ENCODE measurements at regions not wholly inside any gene's neighbourhood (a gene's known extent, or its start where the extent isn't known, plus 50 kb on each side); places are given as distances from the start of the nearest gene placed in this dataset.

DNA sequence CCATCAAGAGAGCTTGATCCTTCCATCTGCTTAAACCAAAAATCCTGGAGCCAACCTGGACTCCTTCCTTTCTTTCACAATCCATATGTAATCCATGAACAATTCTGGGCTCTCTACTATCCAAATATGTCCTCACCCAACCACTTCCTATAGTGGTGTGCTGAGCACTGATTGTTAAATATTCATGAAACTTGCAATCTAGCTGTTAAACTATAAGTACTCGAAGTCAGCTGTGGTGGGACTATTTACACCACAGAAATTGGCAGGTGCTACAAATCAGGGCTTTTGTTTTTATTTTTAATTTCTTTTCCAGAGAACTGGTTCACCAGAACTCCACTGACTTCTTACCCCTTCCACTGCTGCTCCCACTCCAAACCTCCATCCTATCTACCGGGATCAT, 57.2 kb upstream of the KCND3 start:
- Histone ChIP-seq H3K9me3 (ENCODE audit: control insufficient read depth in 4 of 4, insufficient read depth in 3 of 4, low read length in 3 of 4) (no peaks in the 10 kb centered on the region), H3K9ac (ENCODE audit: insufficient read depth in 1 of 2, low read length in 2 of 2) (no peak overlapping the region), H3K4me3 (no peak overlapping the region), H3K27ac (ENCODE audit: low read depth in 1 of 2, low read length in 1 of 2) (no peak overlapping the region), H3K27me3 (ENCODE audit: control insufficient read depth in 3 of 3, insufficient read depth in 3 of 3, low read length in 2 of 3) (peaks cover 0 to 3% (median 0%) of the 10 kb centered on the region in 3 donors), H3K36me3 (ENCODE audit: control insufficient read depth in 4 of 4, insufficient read depth in 4 of 4, low read length in 4 of 4) (no peaks in the 10 kb centered on the region), H3K4me1 (ENCODE audit: control insufficient read depth in 5 of 5, insufficient read depth in 5 of 5, low read length in 5 of 5) (peaks cover 0 to 2% (median 0%) of the 10 kb centered on the region in 5 donors)
- TF ChIP-seq, protein P1, sequence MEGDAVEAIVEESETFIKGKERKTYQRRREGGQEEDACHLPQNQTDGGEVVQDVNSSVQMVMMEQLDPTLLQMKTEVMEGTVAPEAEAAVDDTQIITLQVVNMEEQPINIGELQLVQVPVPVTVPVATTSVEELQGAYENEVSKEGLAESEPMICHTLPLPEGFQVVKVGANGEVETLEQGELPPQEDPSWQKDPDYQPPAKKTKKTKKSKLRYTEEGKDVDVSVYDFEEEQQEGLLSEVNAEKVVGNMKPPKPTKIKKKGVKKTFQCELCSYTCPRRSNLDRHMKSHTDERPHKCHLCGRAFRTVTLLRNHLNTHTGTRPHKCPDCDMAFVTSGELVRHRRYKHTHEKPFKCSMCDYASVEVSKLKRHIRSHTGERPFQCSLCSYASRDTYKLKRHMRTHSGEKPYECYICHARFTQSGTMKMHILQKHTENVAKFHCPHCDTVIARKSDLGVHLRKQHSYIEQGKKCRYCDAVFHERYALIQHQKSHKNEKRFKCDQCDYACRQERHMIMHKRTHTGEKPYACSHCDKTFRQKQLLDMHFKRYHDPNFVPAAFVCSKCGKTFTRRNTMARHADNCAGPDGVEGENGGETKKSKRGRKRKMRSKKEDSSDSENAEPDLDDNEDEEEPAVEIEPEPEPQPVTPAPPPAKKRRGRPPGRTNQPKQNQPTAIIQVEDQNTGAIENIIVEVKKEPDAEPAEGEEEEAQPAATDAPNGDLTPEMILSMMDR (IDR thresholded peaks at IDR 0.05; ENCODE audit: control extremely low read depth, extremely low read depth): no peak
- no peak for DNase-seq
- 89 to 91% methylated on average over 2 of the region's 2 CpGs for WGBS, 2 donors
- ATAC-seq (ENCODE audit: insufficient read depth, low FRiP score): no peak

DNA sequence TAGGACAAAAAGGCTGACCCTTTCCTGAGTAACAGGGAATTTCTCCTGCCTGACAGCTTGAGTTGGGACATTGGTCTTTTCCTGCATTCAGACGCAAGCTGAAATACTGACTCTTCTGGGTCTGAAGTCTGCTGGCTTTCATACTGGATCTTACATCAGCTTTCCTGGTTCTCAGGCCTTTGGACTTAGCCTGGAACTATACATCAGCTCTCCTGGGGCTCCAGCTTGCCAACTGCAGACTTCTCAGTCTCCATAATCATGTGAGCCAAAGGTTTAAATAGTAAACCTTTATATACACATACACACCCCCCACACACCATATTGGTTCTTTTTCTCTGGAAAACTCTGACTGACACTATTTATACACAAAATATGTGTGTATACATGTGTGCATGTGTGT, 59.0 kb upstream of the KCND3 start:
- TF ChIP-seq, protein P1 (IDR thresholded peaks at IDR 0.05; ENCODE audit: control extremely low read depth, extremely low read depth): no peak
- 80 to 90% methylated on average over 1 of the region's 1 CpG for WGBS, 2 donors
- no peak overlapping the region for H3K9ac ChIP-seq (ENCODE audit: insufficient read depth in 1 of 2, low read length in 2 of 2)
- H3K27me3 ChIP-seq (ENCODE audit: control insufficient read depth in 3 of 3, insufficient read depth in 3 of 3, low read length in 2 of 3): peaks cover 0 to 3% (median 0%) of the 10 kb centered on the region in 3 donors
- no peaks in the 10 kb centered on the region for H3K36me3 ChIP-seq (ENCODE audit: control insufficient read depth in 4 of 4, insufficient read depth in 4 of 4, low read length in 4 of 4)
- no peak overlapping the region for H3K4me3 ChIP-seq
- H3K9me3 ChIP-seq (ENCODE audit: control insufficient read depth in 4 of 4, insufficient read depth in 3 of 4, low read length in 3 of 4): peaks cover 0 to 1% (median 0%) of the 10 kb centered on the region in 4 donors
- DNase-seq: no peak
- H3K27ac ChIP-seq (ENCODE audit: low read depth in 1 of 2, low read length in 1 of 2): no peak overlapping the region
- no peaks in the 10 kb centered on the region for H3K4me1 ChIP-seq (ENCODE audit: control insufficient read depth in 5 of 5, insufficient read depth in 5 of 5, low read length in 5 of 5)
- ATAC-seq (ENCODE audit: insufficient read depth, low FRiP score): no peak

DNA sequence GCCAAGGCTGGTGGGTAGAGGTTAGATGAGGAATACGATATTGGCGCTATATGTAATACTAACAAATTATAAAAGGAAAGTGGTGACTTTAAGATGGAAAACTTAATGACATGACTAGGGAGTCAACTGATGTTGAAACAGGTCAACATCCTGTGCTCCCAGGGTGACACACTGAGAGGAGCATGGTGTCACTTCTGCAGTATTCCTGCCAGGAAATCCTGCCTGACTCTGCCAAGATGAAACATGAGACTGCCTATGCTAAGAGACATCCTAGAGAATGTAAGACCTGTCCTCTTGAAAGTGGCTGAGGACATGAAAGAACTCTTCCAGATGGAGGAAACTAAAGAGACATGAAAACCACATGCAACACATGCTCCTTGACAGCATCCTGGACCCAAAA, 65.0 kb upstream of the KCND3 start:
- Histone ChIP-seq H3K9me3 (ENCODE audit: control insufficient read depth in 4 of 4, insufficient read depth in 3 of 4, low read length in 3 of 4) (peaks cover 0 to 1% (median 0%) of the 10 kb centered on the region in 4 donors), H3K27me3 (ENCODE audit: control insufficient read depth in 3 of 3, insufficient read depth in 3 of 3, low read length in 2 of 3) (no peaks in the 10 kb centered on the region), H3K9ac (ENCODE audit: insufficient read depth in 1 of 2, low read length in 2 of 2) (no peak overlapping the region), H3K4me3 (no peak overlapping the region), H3K27ac (ENCODE audit: low read depth in 1 of 2, low read length in 1 of 2) (no peak overlapping the region), H3K4me1 (ENCODE audit: control insufficient read depth in 5 of 5, insufficient read depth in 5 of 5, low read length in 5 of 5) (peaks cover 0 to 5% (median 0%) of the 10 kb centered on the region in 5 donors), H3K36me3 (ENCODE audit: control insufficient read depth in 4 of 4, insufficient read depth in 4 of 4, low read length in 4 of 4) (no peaks in the 10 kb centered on the region)
- TF ChIP-seq, protein P1 (IDR thresholded peaks at IDR 0.05; ENCODE audit: control extremely low read depth, extremely low read depth): no peak
- ATAC-seq (ENCODE audit: insufficient read depth, low FRiP score) (no peak), DNase-seq (peak in 1 of 3 donors; percentile 43)
- 66 to 96% methylated on average over 2 of the region's 2 CpGs for WGBS, 2 donors

DNA sequence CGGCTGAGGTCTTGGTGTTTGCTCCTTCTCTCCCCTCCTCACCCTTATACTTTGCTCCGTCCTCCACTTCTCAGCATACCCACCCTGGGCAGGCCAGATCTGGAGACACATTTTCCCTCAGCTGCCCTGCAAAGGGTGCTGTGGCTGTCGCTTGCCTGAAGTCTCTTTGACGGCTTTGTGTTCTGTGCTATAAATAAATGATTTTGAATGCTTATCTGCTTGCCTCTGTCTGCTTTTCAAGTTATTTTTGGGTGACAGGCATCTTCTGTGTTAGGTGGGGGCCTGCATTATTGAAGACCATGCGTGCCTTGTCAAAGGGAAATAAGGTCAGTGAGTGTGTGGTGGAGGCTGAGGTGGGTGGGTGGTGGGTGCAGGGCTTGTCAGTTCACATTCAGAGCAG, 66.9 kb upstream of the KCND3 start:
- TF ChIP-seq, protein P1 (IDR thresholded peaks at IDR 0.05; ENCODE audit: control extremely low read depth, extremely low read depth): no peak
- Histone ChIP-seq H3K27me3 (ENCODE audit: control insufficient read depth in 3 of 3, insufficient read depth in 3 of 3, low read length in 2 of 3) (no peaks in the 10 kb centered on the region), H3K9me3 (ENCODE audit: control insufficient read depth in 4 of 4, insufficient read depth in 3 of 4, low read length in 3 of 4) (peaks cover 0 to 1% (median 0%) of the 10 kb centered on the region in 4 donors), H3K4me1 (ENCODE audit: control insufficient read depth in 5 of 5, insufficient read depth in 5 of 5, low read length in 5 of 5) (peaks cover 0 to 5% (median 0%) of the 10 kb centered on the region in 5 donors), H3K9ac (ENCODE audit: insufficient read depth in 1 of 2, low read length in 2 of 2) (no peak overlapping the region), H3K36me3 (ENCODE audit: control insufficient read depth in 4 of 4, insufficient read depth in 4 of 4, low read length in 4 of 4) (no peaks in the 10 kb centered on the region), H3K27ac (ENCODE audit: low read depth in 1 of 2, low read length in 1 of 2) (peak overlapping the region in 1 of 2 donors; percentile 35), H3K4me3 (no peak overlapping the region)
- DNase-seq (no peak), ATAC-seq (ENCODE audit: insufficient read depth, low FRiP score) (no peak)
- 78% methylated on average over 5 of the region's 5 CpGs for WGBS, 2 donors
